ENCODE measurements at regions not wholly inside any gene's neighbourhood (a gene's known extent, or its start where the extent isn't known, plus 50 kb on each side); places are given as distances from the start of the nearest gene placed in this dataset.
A peak's percentile ranks its signal among the peaks of the same experiment; 100 is the strongest.
"Not testable (repeated sequence)": the region's sequence is repeated elsewhere in the genome, so short reads cannot be mapped to it uniquely, and the experiment has no call there.

- Histone ChIP-seq H3K9me3 (ENCODE audit: control insufficient read depth, insufficient read depth, low read depth, low read length) (no peaks in the 10 kb centered on the region), H3K4me3 (ENCODE audit: low read depth in 2 of 2, low read length in 2 of 2) (no peak overlapping the region), H3K27ac (ENCODE audit: low read length) (no peak overlapping the region), H3K27me3 (ENCODE audit: control insufficient read depth, insufficient read depth, low read length) (no peaks in the 10 kb centered on the region), H3K4me1 (ENCODE audit: control insufficient read depth, insufficient read depth, low read length) (no peaks in the 10 kb centered on the region), H3K36me3 (ENCODE audit: control insufficient read depth, insufficient read depth, low read length) (no peaks in the 10 kb centered on the region)
- TF ChIP-seq TCF7L2 (IDR thresholded peaks at IDR 0.05; ENCODE audit: low read depth, low read length) = no peak
- TF ChIP-seq SIN3A (IDR thresholded peaks at IDR 0.05; ENCODE audit: borderline replicate concordance, insufficient read depth, low read depth, low read length) = no peak
- TF ChIP-seq, protein P1, sequence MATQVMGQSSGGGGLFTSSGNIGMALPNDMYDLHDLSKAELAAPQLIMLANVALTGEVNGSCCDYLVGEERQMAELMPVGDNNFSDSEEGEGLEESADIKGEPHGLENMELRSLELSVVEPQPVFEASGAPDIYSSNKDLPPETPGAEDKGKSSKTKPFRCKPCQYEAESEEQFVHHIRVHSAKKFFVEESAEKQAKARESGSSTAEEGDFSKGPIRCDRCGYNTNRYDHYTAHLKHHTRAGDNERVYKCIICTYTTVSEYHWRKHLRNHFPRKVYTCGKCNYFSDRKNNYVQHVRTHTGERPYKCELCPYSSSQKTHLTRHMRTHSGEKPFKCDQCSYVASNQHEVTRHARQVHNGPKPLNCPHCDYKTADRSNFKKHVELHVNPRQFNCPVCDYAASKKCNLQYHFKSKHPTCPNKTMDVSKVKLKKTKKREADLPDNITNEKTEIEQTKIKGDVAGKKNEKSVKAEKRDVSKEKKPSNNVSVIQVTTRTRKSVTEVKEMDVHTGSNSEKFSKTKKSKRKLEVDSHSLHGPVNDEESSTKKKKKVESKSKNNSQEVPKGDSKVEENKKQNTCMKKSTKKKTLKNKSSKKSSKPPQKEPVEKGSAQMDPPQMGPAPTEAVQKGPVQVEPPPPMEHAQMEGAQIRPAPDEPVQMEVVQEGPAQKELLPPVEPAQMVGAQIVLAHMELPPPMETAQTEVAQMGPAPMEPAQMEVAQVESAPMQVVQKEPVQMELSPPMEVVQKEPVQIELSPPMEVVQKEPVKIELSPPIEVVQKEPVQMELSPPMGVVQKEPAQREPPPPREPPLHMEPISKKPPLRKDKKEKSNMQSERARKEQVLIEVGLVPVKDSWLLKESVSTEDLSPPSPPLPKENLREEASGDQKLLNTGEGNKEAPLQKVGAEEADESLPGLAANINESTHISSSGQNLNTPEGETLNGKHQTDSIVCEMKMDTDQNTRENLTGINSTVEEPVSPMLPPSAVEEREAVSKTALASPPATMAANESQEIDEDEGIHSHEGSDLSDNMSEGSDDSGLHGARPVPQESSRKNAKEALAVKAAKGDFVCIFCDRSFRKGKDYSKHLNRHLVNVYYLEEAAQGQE (IDR thresholded peaks at IDR 0.05; ENCODE audit: insufficient read depth in 1 of 2, low read depth in 2 of 2, low read length in 1 of 2) = no peak
- no peak for TF ChIP-seq POLR2AphosphoS5 (IDR thresholded peaks at IDR 0.05; ENCODE audit: low read depth, low read length)
- TF ChIP-seq, protein P2, sequence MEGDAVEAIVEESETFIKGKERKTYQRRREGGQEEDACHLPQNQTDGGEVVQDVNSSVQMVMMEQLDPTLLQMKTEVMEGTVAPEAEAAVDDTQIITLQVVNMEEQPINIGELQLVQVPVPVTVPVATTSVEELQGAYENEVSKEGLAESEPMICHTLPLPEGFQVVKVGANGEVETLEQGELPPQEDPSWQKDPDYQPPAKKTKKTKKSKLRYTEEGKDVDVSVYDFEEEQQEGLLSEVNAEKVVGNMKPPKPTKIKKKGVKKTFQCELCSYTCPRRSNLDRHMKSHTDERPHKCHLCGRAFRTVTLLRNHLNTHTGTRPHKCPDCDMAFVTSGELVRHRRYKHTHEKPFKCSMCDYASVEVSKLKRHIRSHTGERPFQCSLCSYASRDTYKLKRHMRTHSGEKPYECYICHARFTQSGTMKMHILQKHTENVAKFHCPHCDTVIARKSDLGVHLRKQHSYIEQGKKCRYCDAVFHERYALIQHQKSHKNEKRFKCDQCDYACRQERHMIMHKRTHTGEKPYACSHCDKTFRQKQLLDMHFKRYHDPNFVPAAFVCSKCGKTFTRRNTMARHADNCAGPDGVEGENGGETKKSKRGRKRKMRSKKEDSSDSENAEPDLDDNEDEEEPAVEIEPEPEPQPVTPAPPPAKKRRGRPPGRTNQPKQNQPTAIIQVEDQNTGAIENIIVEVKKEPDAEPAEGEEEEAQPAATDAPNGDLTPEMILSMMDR (IDR thresholded peaks at IDR 0.05) = no peak
- DNase-seq (ENCODE audit: low read depth, low spot score) (no peak), ATAC-seq (no peak)
- POLR2A ChIA-PET = no interaction called here
- in situ Hi-C loops (cut with HindIII; ENCODE audit: low pct_unique_long_range_greater_than_20kb, low sequenced_read_pairs) = no loop called here
- no TSS peak for BruUV-seq (replicated peaks)
- intact Hi-C loops (cut with micrococcal nuclease; ENCODE audit: unreplicated experiment) = no loop called here
- CTCF ChIA-PET = no interaction called here
Measured at GRCh38 chr1:87432685-87433084, 104.0 kb downstream of the LMO4 start.

GRCh38 chr1:87433101-87433500, 104.4 kb downstream of the LMO4 start:
- CTCF ChIA-PET = not testable (repeated sequence)

GRCh38 chr1:87435484-87435883, 106.8 kb downstream of the LMO4 start:
- Histone ChIP-seq H3K4me3 (ENCODE audit: low read depth in 2 of 2, low read length in 2 of 2) (no peak overlapping the region), H3K27ac (ENCODE audit: low read length) (no peak overlapping the region), H3K36me3 (ENCODE audit: control insufficient read depth, insufficient read depth, low read length) (no peaks in the 10 kb centered on the region), H3K9me3 (ENCODE audit: control insufficient read depth, insufficient read depth, low read depth, low read length) (no peaks in the 10 kb centered on the region), H3K4me1 (ENCODE audit: control insufficient read depth, insufficient read depth, low read length) (no peaks in the 10 kb centered on the region), H3K27me3 (ENCODE audit: control insufficient read depth, insufficient read depth, low read length) (no peaks in the 10 kb centered on the region)
- no TSS peak for BruUV-seq (replicated peaks)
- TF ChIP-seq SIN3A (IDR thresholded peaks at IDR 0.05; ENCODE audit: borderline replicate concordance, insufficient read depth, low read depth, low read length) (no peak), TCF7L2 (IDR thresholded peaks at IDR 0.05; ENCODE audit: low read depth, low read length) (no peak), POLR2AphosphoS5 (IDR thresholded peaks at IDR 0.05; ENCODE audit: low read depth, low read length) (no peak)
- TF ChIP-seq, protein P2 (IDR thresholded peaks at IDR 0.05) = no peak
- TF ChIP-seq, protein P1 (IDR thresholded peaks at IDR 0.05; ENCODE audit: insufficient read depth in 1 of 2, low read depth in 2 of 2, low read length in 1 of 2) = no peak
- CTCF ChIA-PET = no interaction called here
- DNase-seq (ENCODE audit: low read depth, low spot score) = no peak
- intact Hi-C loops (cut with micrococcal nuclease; ENCODE audit: unreplicated experiment) = no loop called here
- POLR2A ChIA-PET = interaction anchor here (0.6 kb wide), 1 partner anchor 428 kb away, joined by 3 read pairs; no protein-coding TSS in a partner anchor
- in situ Hi-C loops (cut with HindIII; ENCODE audit: low pct_unique_long_range_greater_than_20kb, low sequenced_read_pairs) = no loop called here
- no peak for ATAC-seq

More at GRCh38 chr1:87433101-87433500, 104.4 kb downstream of the LMO4 start:
- H3K27me3 ChIP-seq (ENCODE audit: control insufficient read depth, insufficient read depth, low read length); H3K27ac ChIP-seq (ENCODE audit: low read length); ATAC-seq; in situ Hi-C loops (cut with HindIII; ENCODE audit: low pct_unique_long_range_greater_than_20kb, low sequenced_read_pairs); BruUV-seq (replicated peaks); intact Hi-C loops (cut with micrococcal nuclease; ENCODE audit: unreplicated experiment); H3K9me3 ChIP-seq (ENCODE audit: control insufficient read depth, insufficient read depth, low read depth, low read length); DNase-seq (ENCODE audit: low read depth, low spot score); H3K4me1 ChIP-seq (ENCODE audit: control insufficient read depth, insufficient read depth, low read length); H3K36me3 ChIP-seq (ENCODE audit: control insufficient read depth, insufficient read depth, low read length); H3K4me3 ChIP-seq (ENCODE audit: low read depth in 2 of 2, low read length in 2 of 2); POLR2A ChIA-PET: not testable (repeated sequence)

DNA sequence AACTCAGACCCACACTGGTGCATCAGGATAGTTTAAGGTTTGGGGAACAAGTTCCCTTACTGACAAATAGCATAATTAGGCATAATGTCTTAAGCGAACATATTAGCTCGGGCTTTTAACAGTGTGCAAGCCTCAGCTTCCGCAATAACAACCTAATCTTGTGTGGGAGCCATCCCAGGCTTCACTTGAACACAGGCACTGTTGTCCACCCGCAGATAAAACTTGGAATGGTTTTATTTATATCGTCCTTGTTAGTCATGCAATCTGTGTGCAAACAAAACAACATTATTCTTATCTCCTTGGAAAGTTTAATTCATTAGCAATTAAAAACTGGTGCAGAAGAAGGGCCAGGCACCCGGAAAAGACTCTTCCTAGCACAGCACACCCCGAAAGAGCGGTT, 107.4 kb downstream of the LMO4 start:
- intact Hi-C loops (cut with micrococcal nuclease; ENCODE audit: unreplicated experiment); in situ Hi-C loops (cut with HindIII; ENCODE audit: low pct_unique_long_range_greater_than_20kb, low sequenced_read_pairs): not testable (repeated sequence)
- POLR2A ChIA-PET = interaction anchor here (0.6 kb wide), 1 partner anchor 428 kb away, joined by 3 read pairs; no protein-coding TSS in a partner anchor

More for the DNA sequence above, 107.4 kb downstream of the LMO4 start:
- H3K9me3 ChIP-seq (ENCODE audit: control insufficient read depth, insufficient read depth, low read depth, low read length); H3K27me3 ChIP-seq (ENCODE audit: control insufficient read depth, insufficient read depth, low read length); DNase-seq (ENCODE audit: low read depth, low spot score); H3K36me3 ChIP-seq (ENCODE audit: control insufficient read depth, insufficient read depth, low read length); H3K4me3 ChIP-seq (ENCODE audit: low read depth in 2 of 2, low read length in 2 of 2); H3K27ac ChIP-seq (ENCODE audit: low read length); CTCF ChIA-PET; BruUV-seq (replicated peaks); H3K4me1 ChIP-seq (ENCODE audit: control insufficient read depth, insufficient read depth, low read length): not testable (repeated sequence)
- ATAC-seq = peak; percentile 69

Measured in Panc1 (cell line).